ENCODE measurements at regions not wholly inside any gene's neighbourhood (a gene's known extent, or its start where the extent isn't known, plus 50 kb on each side); places are given as distances from the start of the nearest gene placed in this dataset.

- TF ChIP-seq CTCF (IDR thresholded peaks at IDR 0.05 in 2 of 3, conservative IDR thresholded peaks at IDR 0.05 in 1 of 3; ENCODE audit: borderline replicate concordance in 1 of 3, insufficient read depth in 1 of 3, low read depth in 2 of 3, low read length in 2 of 3) (no peak), RAD21 (IDR thresholded peaks at IDR 0.05; ENCODE audit: low read depth) (no peak), POLR2AphosphoS5 (IDR thresholded peaks at IDR 0.05; ENCODE audit: low read depth, low read length) (no peak)
Measured at GRCh38 chr2:215207041-215207440, 68.6 kb upstream of the ABCA12 start.
